Skeletal muscle satellite cell (primary cell): ENCODE measurements at regions not wholly inside any gene's neighbourhood (a gene's known extent, or its start where the extent isn't known, plus 50 kb on each side); places are given as distances from the start of the nearest gene placed in this dataset.

ENCODE experiments used
- H3K27me3 ChIP-seq: 2 replicates; pipeline ENCODE4 v1.7.0; 2013; ENCODE audit warnings: low read length; ENCODE audit not compliant: control insufficient read depth, insufficient read depth
- H3K36me3 ChIP-seq: 2 replicates; pipeline ENCODE4 v1.7.0; 2013; ENCODE audit warnings: mild to moderate bottlenecking, control low read depth, low read length; ENCODE audit not compliant: insufficient read depth
- H3K4me1 ChIP-seq: 2 replicates; pipeline ENCODE4 v1.7.0; 2013; ENCODE audit warnings: low read length; ENCODE audit not compliant: control insufficient read depth, insufficient read depth
- H3K4me2 ChIP-seq: 2 replicates; pipeline ENCODE4 v1.7.0; 2013; ENCODE audit warnings: mild to moderate bottlenecking, low read length
- H3K4me3 ChIP-seq: 2 replicates; pipeline ENCODE4 v1.7.0; 2013; ENCODE audit warnings: low read length
- H3K9ac ChIP-seq: 2 replicates; pipeline ENCODE4 v1.7.0; 2013; ENCODE audit warnings: mild to moderate bottlenecking, low read depth, low read length, moderate library complexity
- H3K9me3 ChIP-seq: replicated peaks from 2 replicates; pipeline ENCODE4 v1.7.0; 2013; ENCODE audit warnings: mild to moderate bottlenecking, control low read depth, low read length

DNA sequence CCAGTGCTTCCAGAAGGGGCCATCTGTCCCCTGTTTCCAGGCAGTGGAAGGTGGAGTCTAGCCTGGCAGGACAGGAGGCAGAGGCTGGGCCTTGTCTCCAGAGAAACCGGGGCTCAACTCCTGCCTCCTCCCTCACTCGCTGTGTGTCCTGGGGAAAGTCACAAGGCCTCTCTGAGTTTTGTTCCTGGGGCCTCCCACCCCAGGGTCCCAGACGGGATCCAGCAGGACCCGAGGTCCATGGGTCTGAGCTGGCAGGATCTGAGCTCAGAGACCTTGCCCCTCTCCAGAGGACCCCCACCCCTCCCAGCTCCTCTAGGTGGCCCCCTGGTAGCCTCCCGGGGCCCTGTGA, 72.2 kb upstream of the TAF1B start:
- Histone ChIP-seq H3K4me2 (no peak overlapping the region), H3K9ac (no peak overlapping the region), H3K4me3 (no peak overlapping the region), H3K9me3 (no peaks in the 10 kb centered on the region), H3K27me3 (peaks cover 34% of the 10 kb centered on the region), H3K36me3 (no peaks in the 10 kb centered on the region), H3K4me1 (peaks cover 27% of the 10 kb centered on the region)

DNA sequence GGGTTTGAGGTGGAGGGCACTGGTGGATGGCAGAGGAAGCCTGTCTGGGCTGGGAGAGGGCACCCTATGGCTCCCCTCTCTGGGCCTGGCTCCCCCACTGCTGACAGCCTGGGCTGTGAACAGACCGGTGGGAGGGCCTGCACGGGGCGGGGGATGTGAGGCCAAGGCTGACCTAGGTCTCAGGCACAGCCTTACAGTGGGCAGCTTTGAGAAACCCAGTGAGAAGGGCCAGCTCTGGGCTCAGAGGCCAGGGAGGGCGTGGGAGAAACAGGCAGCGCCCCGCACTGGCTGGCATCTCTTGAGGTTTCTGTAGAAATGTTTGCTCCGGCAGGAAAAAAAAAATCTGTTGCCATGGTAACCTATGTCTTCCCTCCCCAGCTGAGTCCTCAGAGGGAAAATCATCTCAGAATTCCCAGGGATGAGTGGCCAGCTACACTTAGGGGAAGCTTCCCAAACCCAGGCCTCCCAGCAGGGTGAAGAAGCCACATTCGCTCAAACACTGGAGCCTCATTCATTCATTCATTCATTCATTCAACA, 71.7 kb upstream of the TAF1B start:
- Histone ChIP-seq H3K36me3 (no peaks in the 10 kb centered on the region), H3K27me3 (peaks cover 34% of the 10 kb centered on the region), H3K9me3 (no peaks in the 10 kb centered on the region), H3K4me2 (no peak overlapping the region), H3K4me1 (peaks cover 27% of the 10 kb centered on the region), H3K4me3 (no peak overlapping the region), H3K9ac (no peak overlapping the region)

DNA sequence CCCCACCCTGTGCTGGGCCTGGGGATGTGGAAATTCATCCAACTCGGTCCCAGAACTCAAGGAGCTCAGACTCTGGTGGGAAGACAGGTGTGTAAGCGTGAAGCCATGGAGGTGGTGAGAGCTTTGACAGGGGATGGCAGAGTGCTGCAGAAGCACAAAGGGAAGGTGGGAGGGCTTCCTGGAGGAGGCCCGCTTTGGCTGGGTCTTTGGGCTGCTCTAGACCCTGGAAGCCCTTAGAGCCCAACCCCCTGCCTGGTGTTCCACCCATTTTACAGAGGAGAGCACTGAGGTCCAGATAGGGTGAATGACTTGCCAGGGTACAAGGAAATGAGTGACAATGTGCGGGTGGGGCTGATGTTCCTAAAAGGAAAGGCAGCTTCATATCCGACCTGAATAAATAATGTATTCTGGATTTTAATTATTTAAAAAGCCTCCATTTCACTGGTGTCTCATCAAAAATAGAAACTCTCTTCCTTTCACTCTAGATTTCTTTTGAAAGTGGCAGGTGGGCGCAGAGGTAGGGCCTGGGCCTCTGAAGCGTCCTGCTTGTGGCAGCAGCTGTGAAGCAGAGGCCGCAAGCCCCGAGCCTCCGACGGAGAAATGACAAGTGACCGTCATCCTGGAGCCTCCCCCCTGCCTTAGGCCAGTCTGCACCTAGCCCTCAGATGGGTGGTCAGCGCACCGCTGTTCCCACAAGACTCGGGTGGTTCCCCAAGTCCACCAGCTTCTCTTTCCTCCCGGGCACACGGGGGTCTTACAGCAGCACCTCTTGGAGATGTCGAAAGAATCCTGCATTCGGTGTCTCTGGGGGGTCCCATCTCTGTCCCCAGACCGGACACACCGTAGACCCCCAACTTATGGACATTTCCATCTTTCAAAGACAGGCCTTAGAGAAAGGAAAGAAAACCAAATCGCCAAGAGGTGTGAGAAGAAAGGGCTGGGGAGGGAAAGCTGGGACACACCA, 71.0 kb upstream of the TAF1B start:
- Histone ChIP-seq H3K4me3 (no peak overlapping the region), H3K27me3 (peaks cover 34% of the 10 kb centered on the region), H3K9ac (no peak overlapping the region), H3K9me3 (no peaks in the 10 kb centered on the region), H3K4me2 (no peak overlapping the region), H3K4me1 (peaks cover 27% of the 10 kb centered on the region), H3K36me3 (no peaks in the 10 kb centered on the region)

DNA sequence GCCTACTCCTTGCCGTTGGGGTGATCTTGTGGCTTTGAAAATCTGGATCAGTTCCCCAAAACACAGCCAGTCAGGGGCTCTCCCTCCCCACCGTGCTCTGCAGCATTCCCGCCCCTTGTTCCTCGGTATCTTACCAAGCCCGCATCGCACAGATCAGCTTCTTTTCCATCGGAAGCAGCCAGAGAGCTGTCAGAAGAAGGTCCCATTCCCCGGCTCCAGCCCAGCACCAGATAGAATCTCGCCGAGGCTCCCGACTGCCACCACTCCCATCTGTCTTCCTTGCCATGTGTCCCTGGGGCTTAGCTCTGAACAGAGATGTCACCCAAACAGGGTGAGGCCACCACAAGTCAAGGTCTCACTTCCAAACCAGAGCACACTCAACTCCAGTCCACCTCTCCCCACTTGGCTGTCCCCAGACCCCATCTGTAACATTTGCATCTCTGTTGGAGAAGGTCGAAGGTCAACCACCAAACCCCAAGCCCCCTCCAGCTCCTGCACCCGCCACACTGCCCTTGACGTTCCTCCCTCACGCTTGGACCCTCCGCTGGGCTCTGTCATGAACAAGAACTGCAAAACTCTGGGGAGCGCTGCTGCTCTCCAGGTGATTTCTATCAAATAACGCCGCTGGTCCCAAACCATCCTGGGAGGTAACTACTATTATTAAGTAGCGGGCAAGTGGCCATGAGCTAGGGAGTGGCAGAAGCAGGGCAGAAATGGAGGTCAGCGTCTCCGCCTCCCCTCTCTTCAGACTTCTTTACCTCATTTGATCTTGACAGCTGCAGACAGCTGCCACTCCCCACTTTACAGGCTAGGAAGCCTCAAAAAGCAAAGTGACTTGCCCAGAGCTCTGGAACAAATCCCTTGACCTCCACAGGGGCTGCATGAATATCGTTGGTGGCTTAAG, 70.0 kb upstream of the TAF1B start:
- Histone ChIP-seq H3K4me2 (no peak overlapping the region), H3K27me3 (peaks cover 32% of the 10 kb centered on the region)

DNA sequence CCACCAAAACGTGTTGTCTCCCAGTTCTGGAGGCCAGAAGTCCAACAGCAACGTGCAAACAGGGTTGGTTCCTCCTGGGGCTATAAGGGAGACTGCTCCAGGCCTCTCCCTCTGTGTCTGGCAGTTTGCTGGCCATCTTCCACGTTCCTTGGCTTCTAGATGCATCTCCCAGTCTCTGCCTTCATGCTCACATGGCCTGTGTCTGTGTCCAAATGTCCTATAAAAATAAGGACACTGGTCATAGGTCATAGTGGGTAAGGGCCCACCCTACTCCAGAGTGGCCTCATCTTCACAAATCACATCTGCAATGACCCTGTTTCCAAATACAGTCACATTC, 69.4 kb upstream of the TAF1B start:
- Histone ChIP-seq H3K4me2 (no peak overlapping the region), H3K9me3 (no peaks in the 10 kb centered on the region), H3K27me3 (peaks cover 30% of the 10 kb centered on the region), H3K36me3 (no peaks in the 10 kb centered on the region), H3K4me1 (peaks cover 27% of the 10 kb centered on the region), H3K9ac (no peak overlapping the region), H3K4me3 (no peak overlapping the region)

More for the DNA sequence above, 70.0 kb upstream of the TAF1B start:
- Histone ChIP-seq H3K9ac (no peak overlapping the region), H3K4me1 (peaks cover 27% of the 10 kb centered on the region), H3K36me3 (no peaks in the 10 kb centered on the region), H3K4me3 (no peak overlapping the region), H3K9me3 (no peaks in the 10 kb centered on the region)

DNA sequence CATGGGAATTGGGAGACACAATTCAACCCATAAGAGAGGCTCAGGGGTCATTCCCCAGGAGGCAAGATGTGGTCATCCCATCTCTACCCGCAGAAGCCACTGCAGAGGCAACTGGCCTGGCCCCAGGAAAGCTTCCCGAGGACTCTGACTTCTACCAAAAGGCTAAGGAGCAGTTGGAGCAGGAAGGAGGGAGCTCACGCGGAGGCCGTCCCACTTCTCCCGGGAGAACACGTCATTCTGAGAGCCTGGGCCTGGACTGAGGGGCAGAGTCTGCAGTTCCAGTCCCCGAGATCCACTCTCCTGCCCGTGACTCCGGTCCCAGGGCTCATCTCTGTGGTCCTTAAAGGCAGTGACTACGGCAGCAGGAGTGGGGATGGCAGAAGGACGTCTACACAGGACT, 69.0 kb upstream of the TAF1B start:
- Histone ChIP-seq H3K9me3 (no peaks in the 10 kb centered on the region), H3K27me3 (peaks cover 30% of the 10 kb centered on the region), H3K9ac (no peak overlapping the region)

DNA sequence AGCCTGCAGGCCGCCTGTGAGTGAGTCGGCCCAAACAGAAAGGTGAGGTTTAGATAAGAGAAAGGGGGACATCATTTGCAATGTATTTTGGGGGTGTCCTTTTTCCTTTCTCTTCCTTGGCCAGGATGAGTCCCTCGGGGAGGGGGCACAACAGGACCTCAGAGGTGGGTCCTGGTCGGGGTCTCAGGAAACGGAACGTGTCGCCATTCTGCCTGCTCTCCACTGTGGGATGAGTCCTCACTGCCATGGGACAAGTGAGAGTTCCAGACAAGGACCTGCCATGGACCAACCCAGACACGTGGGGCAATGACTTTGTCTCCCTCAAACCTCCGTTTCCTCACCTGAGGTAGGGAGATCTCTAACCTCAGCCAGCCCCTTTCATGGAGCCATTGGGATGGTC, 67.9 kb upstream of the TAF1B start:
- no peak overlapping the region for H3K4me2 ChIP-seq
- H3K27me3 ChIP-seq, result peaks cover 37% of the 10 kb centered on the region
- H3K4me3 ChIP-seq, result no peak overlapping the region
- H3K9ac ChIP-seq, result no peak overlapping the region
- no peaks in the 10 kb centered on the region for H3K36me3 ChIP-seq
- no peaks in the 10 kb centered on the region for H3K9me3 ChIP-seq
- H3K4me1 ChIP-seq, result peaks cover 17% of the 10 kb centered on the region

More for the DNA sequence above, 69.0 kb upstream of the TAF1B start:
- no peak overlapping the region for H3K4me3 ChIP-seq
- no peaks in the 10 kb centered on the region for H3K36me3 ChIP-seq
- H3K4me1 ChIP-seq, result peaks cover 27% of the 10 kb centered on the region
- H3K4me2 ChIP-seq, result no peak overlapping the region

DNA sequence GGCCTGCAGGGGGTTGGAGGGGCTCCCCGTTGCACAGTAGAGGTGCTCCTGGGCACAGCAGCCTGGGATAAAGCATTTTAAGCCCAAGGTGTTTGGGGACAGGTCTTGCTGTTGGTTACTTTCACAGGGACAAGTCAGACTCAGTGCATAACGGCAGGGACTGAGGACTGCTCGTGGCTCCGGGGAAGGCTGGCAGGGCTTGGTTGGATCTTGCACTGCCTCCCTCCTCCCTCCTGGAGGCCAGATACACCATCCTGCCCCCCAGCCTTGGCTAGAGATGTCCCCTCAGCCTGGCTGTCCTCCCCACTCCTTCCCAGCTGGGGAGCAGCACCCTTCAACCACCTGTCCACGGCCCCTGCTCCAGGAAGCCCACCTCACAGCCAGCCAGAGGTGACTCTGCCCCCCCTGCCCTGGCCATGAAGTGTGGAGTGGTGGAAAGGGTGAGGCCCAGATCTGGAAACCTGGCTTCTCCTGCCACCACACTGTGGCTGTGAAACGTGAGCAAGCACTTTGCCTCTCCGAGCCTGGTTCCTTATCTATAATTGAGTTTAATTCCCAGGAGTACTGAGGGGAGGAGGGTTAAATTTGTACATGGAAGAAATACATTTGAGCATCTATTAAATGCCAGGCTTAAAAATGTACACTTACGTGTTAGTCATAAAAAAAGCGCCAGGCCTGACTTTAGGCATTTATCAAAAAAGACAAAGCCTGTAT, 67.1 kb upstream of the TAF1B start:
- H3K9me3 ChIP-seq, result no peaks in the 10 kb centered on the region
- H3K36me3 ChIP-seq, result no peaks in the 10 kb centered on the region
- H3K4me1 ChIP-seq, result peaks cover 9% of the 10 kb centered on the region
- H3K4me3 ChIP-seq, result no peak overlapping the region
- no peak overlapping the region for H3K9ac ChIP-seq
- H3K27me3 ChIP-seq, result peaks cover 38% of the 10 kb centered on the region
- no peak overlapping the region for H3K4me2 ChIP-seq

DNA sequence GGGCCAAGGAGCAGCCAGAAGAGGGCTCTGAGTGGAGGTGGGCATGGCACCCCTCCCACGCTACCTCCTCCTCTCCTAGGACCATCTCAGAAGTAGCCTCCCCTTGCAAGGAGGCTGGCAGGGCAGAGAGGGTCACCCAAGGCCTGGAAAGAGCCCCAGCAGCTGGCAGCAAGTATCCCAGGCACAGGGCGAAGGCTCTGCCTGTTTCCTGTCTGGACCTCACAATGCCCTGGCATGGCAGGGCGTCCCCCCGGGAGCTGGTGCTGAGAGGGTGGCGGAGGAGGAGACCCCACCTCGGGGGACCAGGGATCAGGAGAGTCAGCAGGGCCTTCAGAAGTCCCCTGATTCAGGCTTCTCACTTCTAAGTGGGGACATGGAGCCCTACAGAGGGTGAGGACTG, 66.2 kb upstream of the TAF1B start:
- H3K4me3 ChIP-seq, result no peak overlapping the region
- H3K36me3 ChIP-seq, result no peaks in the 10 kb centered on the region
- H3K4me2 ChIP-seq, result no peak overlapping the region
- no peaks in the 10 kb centered on the region for H3K4me1 ChIP-seq
- peaks cover 36% of the 10 kb centered on the region for H3K27me3 ChIP-seq
- H3K9me3 ChIP-seq, result no peaks in the 10 kb centered on the region
- H3K9ac ChIP-seq, result no peak overlapping the region

DNA sequence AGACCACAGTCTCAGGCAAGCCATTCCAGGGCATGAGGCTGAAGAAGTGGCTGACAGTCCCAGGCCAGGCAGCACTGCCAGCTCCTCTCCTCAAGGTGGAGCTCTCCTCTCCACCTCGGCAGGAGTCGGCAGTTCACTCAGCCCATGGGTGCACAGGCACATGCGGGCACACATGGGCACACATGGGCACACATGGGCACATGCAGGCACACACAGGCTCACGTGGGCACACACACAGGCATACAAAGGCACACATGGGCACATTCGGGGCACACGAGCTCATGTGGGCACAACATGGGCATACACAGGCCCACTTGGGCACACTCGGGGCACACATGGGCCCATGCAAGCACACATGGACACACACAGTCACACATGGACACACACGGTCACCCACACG, 65.3 kb upstream of the TAF1B start:
- no peak overlapping the region for H3K4me2 ChIP-seq
- no peaks in the 10 kb centered on the region for H3K4me1 ChIP-seq
- no peak overlapping the region for H3K4me3 ChIP-seq
- no peak overlapping the region for H3K9ac ChIP-seq
- no peaks in the 10 kb centered on the region for H3K9me3 ChIP-seq
- H3K36me3 ChIP-seq, result no peaks in the 10 kb centered on the region
- H3K27me3 ChIP-seq, result peaks cover 32% of the 10 kb centered on the region
